Fibroblast of the aortic adventitia (primary cell): ENCODE measurements at regions not wholly inside any gene's neighbourhood (a gene's known extent, or its start where the extent isn't known, plus 50 kb on each side); places are given as distances from the start of the nearest gene placed in this dataset.
"Not testable (repeated sequence)": the region's sequence is repeated elsewhere in the genome, so short reads cannot be mapped to it uniquely, and the experiment has no call there.

Experiments used
- DNase-seq: peaks from one replicate; pipeline ENCODE4 v3.0.0-alpha.2; 2010; ENCODE audit warnings: low read depth
- H3K4me3 ChIP-seq: 2 replicates; pipeline ENCODE4 v1.5.1; 2011; ENCODE audit warnings: low read depth, mild to moderate bottlenecking, control low read depth, low read length, moderate library complexity
- TF ChIP-seq, protein P1 (sequence below): IDR thresholded peaks from 2 replicates; pipeline ENCODE4 v1.5.1; 2011; ENCODE audit warnings: mild to moderate bottlenecking, low read length, control low read depth, inconsistent platforms; ENCODE audit not compliant: insufficient read depth

DNA sequence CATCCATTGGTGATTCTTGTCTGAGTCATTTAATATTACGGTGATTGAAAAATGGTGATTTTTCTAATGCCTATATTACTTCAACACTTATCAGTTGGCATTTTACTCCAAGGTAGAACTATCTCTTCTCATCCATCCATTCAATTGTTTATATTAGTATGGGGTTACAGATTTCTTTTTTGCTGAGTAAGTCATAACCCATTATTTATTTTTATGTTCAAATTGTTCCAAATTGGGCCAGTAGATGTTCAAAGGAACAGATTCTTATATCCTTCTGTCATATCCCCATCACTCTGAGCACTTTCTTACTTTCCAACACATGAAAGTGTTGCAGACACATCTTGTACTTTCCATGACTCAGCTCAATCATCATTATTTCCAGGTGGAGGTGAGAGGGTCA lies 466.8 kb upstream of the CAMK1G start:
- TF ChIP-seq, protein P1, sequence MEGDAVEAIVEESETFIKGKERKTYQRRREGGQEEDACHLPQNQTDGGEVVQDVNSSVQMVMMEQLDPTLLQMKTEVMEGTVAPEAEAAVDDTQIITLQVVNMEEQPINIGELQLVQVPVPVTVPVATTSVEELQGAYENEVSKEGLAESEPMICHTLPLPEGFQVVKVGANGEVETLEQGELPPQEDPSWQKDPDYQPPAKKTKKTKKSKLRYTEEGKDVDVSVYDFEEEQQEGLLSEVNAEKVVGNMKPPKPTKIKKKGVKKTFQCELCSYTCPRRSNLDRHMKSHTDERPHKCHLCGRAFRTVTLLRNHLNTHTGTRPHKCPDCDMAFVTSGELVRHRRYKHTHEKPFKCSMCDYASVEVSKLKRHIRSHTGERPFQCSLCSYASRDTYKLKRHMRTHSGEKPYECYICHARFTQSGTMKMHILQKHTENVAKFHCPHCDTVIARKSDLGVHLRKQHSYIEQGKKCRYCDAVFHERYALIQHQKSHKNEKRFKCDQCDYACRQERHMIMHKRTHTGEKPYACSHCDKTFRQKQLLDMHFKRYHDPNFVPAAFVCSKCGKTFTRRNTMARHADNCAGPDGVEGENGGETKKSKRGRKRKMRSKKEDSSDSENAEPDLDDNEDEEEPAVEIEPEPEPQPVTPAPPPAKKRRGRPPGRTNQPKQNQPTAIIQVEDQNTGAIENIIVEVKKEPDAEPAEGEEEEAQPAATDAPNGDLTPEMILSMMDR, result no peak

DNA sequence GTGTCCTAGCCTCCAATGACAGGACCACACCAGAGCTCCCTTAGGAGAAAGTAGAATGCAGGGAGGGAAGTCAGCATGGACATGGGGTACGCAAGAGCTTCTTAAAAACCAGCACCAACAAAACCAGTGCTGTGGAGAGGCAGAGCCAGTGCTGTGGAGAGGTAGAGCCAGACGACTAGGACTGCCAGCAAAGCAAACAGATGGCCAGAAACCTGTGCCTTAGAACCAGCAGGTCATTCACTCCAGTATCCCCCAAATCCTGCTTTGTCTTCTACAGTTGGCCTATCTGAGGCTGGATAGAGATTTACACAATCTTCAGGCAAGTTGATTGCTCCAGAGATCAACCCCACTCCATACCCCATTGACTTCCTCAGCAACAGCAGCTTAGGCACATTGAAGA lies 459.9 kb upstream of the CAMK1G start:
- H3K4me3 ChIP-seq, result no peak overlapping the region
- DNase-seq, result no peak
- TF ChIP-seq, protein P1, result no peak

More for the DNA sequence above, 466.8 kb upstream of the CAMK1G start:
- no peak for DNase-seq
- no peak overlapping the region for H3K4me3 ChIP-seq

- DNase-seq, H3K4me3 ChIP-seq: not testable (repeated sequence)
Measured at GRCh38 chr1:209129091-209129490, 454.4 kb upstream of the CAMK1G start.

DNA sequence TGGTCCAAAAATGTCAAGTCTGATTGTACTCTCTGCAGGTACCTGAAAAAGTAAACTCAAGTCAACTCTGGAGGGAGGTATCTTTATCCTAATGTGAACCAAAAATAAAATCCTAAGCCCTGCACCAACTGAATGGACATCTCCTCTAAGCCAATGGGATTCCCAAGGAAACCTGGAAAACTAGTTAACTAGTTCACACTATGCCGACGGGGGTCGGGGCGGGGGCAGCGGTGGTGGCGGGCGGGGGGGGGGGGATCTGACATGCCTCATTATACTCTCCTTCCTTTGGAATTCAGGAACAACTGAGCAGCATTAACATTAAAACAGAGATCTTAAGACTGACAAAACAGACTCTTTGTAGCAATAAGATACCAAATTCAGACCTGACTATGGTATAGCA lies 452.6 kb upstream of the CAMK1G start:
- DNase-seq, result no peak
- H3K4me3 ChIP-seq, result no peak overlapping the region
- TF ChIP-seq, protein P1, result no peak

- TF ChIP-seq, protein P1, result no peak
- no peak overlapping the region for H3K4me3 ChIP-seq
- no peak for DNase-seq
Measured at GRCh38 chr1:209132736-209133467, 450.6 kb upstream of the CAMK1G start.

- TF ChIP-seq, protein P1, result no peak
- DNase-seq, result no peak
- H3K4me3 ChIP-seq, result no peak overlapping the region
Measured at GRCh38 chr1:209134001-209134400, 449.5 kb upstream of the CAMK1G start.

DNA sequence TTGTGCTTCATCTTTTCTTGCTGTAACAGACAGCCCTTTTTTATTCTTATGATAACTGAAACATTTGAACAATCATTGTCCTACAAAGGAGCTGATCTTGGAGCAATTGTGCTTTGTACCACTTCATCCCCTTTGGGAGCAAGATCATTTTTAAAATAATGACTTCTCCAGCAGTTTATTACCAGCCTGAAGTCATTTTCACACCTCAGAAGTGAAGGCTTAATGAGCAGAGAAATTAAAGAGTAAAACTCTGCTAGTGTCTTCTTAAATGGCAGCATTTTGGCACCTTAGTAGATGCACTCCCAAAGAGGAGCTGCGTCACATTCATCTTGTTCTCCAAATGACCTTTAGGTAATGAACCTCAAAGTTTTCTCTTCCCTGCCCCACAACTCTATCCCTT lies 439.6 kb upstream of the CAMK1G start:
- TF ChIP-seq, protein P1, result no peak
- no peak overlapping the region for H3K4me3 ChIP-seq
- DNase-seq, result no peak
